KMS-11 (cell line): ENCODE measurements at regions not wholly inside any gene's neighbourhood (a gene's known extent, or its start where the extent isn't known, plus 50 kb on each side); places are given as distances from the start of the nearest gene placed in this dataset.

Experiments used
- H2AFZ ChIP-seq: fragments of 200-600 bp; sonication (generic); 2 replicates; pipeline ENCODE4 v1.6.1; 2016; ENCODE audit warnings: antibody characterized with exemption, mixed run types, low read depth
- H3K27ac ChIP-seq: fragments of 200-600 bp; sonication (generic); 2 replicates; pipeline ENCODE4 v1.6.1; 2016; ENCODE audit warnings: mild to moderate bottlenecking, mixed run types
- H3K27me3 ChIP-seq: fragments of 200-600 bp; sonication (generic); 2 replicates; pipeline ENCODE4 v1.6.1; 2017; ENCODE audit warnings: mild to moderate bottlenecking, low read depth, mixed run types, moderate library complexity; ENCODE audit not compliant: insufficient read depth
- H3K36me3 ChIP-seq: fragments of 200-600 bp; sonication (generic); 2 replicates; pipeline ENCODE4 v1.6.1; 2017; ENCODE audit warnings: mild to moderate bottlenecking, mixed run types; ENCODE audit not compliant: insufficient read depth
- H3K4me1 ChIP-seq: fragments of 200-600 bp; sonication (generic); 2 replicates; pipeline ENCODE4 v1.6.1; 2016; ENCODE audit warnings: mild to moderate bottlenecking, low read depth, mixed run types; ENCODE audit not compliant: poor library complexity, severe bottlenecking
- H3K4me2 ChIP-seq: fragments of 200-600 bp; sonication (generic); 2 replicates; pipeline ENCODE4 v1.7.0; 2016; ENCODE audit warnings: mild to moderate bottlenecking, mixed run types
- H3K4me3 ChIP-seq: fragments of 200-600 bp; sonication (generic); IDR thresholded peaks from 2 replicates; pipeline ENCODE4 v1.6.1; 2017; ENCODE audit warnings: low read depth, low read length, mixed read lengths; ENCODE audit not compliant: insufficient read depth
- H3K79me2 ChIP-seq: fragments of 200-600 bp; sonication (generic); 2 replicates; pipeline ENCODE4 v1.6.1; 2016; ENCODE audit warnings: low read depth, mixed run types; ENCODE audit not compliant: insufficient read depth
- H3K9ac ChIP-seq: fragments of 200-600 bp; sonication (generic); 2 replicates; pipeline ENCODE4 v1.6.1; 2016; ENCODE audit warnings: mild to moderate bottlenecking, mixed run types
- H4K20me1 ChIP-seq: fragments of 200-600 bp; sonication (generic); 2 replicates; pipeline ENCODE4 v1.6.1; 2016; ENCODE audit warnings: mild to moderate bottlenecking, mixed run types; ENCODE audit not compliant: insufficient read depth
- TF ChIP-seq, protein P1 (sequence below): fragments of 200-600 bp; sonication (generic); conservative IDR thresholded peaks from 2 replicates; pipeline ENCODE4 v1.6.1; 2017; ENCODE audit warnings: low read depth, mild to moderate bottlenecking, antibody characterized with exemption, low read length, moderate library complexity, mixed read lengths

DNA sequence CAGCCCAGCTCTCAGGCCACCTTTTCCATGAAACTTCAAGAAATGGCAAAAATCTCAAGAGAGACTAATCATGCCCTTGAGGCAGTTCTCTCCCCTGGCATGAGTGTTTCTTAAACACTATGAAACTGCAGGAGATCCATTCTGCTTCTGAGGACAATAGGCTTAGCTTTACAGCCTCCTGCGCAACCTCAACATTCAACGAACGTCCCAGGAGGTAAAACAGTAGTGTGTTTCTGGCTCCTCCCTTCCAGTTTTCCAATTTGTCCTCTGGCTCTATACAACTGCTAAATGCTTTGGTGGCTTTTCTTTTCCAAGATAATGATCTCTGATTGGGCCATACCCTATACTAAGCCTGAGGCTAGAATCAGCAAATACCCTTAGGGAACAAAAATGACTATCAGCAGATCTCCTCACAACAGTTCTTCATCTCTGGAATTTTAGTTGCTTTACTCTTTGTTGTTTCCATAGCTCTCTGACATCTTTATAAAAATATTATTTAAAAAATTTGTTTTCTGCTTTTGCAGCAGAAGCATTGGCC, 87.0 kb upstream of the FAT1 start:
- H3K9ac ChIP-seq, result no peak overlapping the region

DNA sequence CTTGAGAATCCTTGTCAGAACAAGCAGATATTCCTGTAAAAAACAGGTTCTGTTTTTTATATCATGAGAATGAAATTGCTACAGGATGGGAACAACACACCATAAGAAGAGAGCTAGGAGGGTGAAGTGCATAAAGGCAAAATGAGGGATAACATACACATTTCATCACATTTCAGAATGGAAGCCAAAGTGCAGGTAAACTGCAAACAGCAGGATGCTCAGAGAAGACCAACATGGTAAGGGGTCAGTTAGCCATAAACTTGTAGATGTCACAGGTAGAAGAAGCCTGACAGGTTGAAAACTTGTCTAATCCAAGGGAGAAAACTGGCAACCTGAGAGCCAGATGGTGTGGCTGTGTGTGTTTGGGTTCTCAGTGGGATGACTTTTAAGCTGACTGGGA, 88.9 kb upstream of the FAT1 start:
- Histone ChIP-seq H2AFZ (no peak overlapping the region), H3K27ac (no peak overlapping the region), H3K27me3 (no peaks in the 10 kb centered on the region), H3K4me2 (no peak overlapping the region), H3K4me1 (peaks cover 25% of the 10 kb centered on the region), H3K79me2 (no peaks in the 10 kb centered on the region), H3K36me3 (no peaks in the 10 kb centered on the region), H4K20me1 (no peaks in the 10 kb centered on the region), H3K9ac (no peak overlapping the region), H3K4me3 (no peak overlapping the region)
- TF ChIP-seq, protein P1, sequence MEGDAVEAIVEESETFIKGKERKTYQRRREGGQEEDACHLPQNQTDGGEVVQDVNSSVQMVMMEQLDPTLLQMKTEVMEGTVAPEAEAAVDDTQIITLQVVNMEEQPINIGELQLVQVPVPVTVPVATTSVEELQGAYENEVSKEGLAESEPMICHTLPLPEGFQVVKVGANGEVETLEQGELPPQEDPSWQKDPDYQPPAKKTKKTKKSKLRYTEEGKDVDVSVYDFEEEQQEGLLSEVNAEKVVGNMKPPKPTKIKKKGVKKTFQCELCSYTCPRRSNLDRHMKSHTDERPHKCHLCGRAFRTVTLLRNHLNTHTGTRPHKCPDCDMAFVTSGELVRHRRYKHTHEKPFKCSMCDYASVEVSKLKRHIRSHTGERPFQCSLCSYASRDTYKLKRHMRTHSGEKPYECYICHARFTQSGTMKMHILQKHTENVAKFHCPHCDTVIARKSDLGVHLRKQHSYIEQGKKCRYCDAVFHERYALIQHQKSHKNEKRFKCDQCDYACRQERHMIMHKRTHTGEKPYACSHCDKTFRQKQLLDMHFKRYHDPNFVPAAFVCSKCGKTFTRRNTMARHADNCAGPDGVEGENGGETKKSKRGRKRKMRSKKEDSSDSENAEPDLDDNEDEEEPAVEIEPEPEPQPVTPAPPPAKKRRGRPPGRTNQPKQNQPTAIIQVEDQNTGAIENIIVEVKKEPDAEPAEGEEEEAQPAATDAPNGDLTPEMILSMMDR, result no peak

More for the DNA sequence above, 87.0 kb upstream of the FAT1 start:
- H3K4me3 ChIP-seq, result no peak overlapping the region
- H3K4me2 ChIP-seq, result no peak overlapping the region
- H3K4me1 ChIP-seq, result peaks cover 25% of the 10 kb centered on the region
- H3K27me3 ChIP-seq, result no peaks in the 10 kb centered on the region
- TF ChIP-seq, protein P1, result no peak
- no peaks in the 10 kb centered on the region for H3K79me2 ChIP-seq
- H3K27ac ChIP-seq, result no peak overlapping the region
- no peaks in the 10 kb centered on the region for H4K20me1 ChIP-seq
- no peak overlapping the region for H2AFZ ChIP-seq
- no peaks in the 10 kb centered on the region for H3K36me3 ChIP-seq

DNA sequence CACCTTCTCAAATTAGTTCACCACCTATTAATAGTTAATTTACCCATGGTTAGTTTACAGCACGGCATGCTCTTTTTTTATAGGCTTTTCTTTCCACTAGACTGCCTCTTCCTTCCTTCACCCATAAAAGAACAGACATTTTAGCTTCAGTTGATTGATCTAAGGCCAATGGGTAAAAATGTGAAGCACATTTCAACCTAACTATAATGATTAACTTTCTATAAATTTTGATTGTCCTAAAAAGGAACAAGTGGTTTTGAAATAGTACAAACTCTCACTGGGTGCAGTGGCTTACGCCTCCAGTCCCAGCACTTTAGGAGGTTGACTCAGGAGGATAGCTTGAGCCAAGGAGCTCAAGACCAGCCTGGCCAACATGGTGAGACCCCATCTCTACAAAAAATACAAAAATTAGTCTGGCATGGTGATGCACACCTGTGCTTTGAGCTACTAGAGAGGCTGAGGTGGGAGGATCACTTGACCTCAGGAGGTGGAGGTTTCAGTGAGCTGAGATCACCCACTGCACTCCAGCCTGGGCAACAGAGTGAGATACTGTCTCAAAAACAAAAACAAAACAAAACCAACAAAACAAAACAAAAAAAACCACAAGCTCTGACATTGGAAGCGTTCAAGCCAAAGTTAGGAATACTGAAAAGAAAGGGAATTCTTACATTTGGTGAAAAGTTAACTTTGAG, 89.9 kb upstream of the FAT1 start:
- TF ChIP-seq, protein P1, result no peak
- Histone ChIP-seq H3K4me1 (peaks cover 30% of the 10 kb centered on the region), H2AFZ (no peak overlapping the region), H3K4me2 (no peak overlapping the region; the same call in 1 of the 2 replicates), H4K20me1 (no peaks in the 10 kb centered on the region), H3K27me3 (no peaks in the 10 kb centered on the region), H3K36me3 (no peaks in the 10 kb centered on the region), H3K27ac (no peak overlapping the region), H3K79me2 (no peaks in the 10 kb centered on the region), H3K9ac (no peak overlapping the region), H3K4me3 (no peak overlapping the region)

DNA sequence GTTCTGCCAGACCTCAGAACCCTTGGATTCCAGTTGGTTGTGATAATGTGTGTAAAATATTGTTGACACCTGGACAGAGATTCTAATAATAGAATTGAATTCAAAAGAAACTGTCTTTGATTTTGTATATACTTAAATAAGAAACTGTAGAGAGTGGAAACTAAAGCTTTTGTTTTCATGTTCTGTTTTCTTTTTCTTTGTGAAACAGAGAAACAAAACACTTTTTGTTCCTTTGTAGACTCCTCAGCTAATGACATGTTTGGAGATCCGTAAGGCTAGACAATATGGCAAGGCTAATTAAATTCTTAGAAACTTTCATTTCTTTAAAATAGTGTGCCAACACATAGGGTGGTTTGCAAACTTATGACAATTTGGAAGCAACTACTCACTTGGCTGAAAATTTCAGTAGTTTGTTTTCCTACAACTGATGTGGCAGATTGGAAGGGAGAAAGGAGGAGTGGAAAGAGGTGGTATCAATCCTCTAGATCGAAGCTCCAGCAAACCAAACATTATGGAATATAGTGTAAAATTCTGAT, 90.9 kb upstream of the FAT1 start:
- H3K27ac ChIP-seq, result peak overlapping the region; percentile 50; the same call in 1 of the 2 replicates
- H3K79me2 ChIP-seq, result no peaks in the 10 kb centered on the region
- no peaks in the 10 kb centered on the region for H3K36me3 ChIP-seq
- H3K4me2 ChIP-seq, result peak overlapping the region; percentile 41
- TF ChIP-seq, protein P1, result no peak
- H2AFZ ChIP-seq, result no peak overlapping the region
- H4K20me1 ChIP-seq, result no peaks in the 10 kb centered on the region
- H3K27me3 ChIP-seq, result no peaks in the 10 kb centered on the region
- no peak overlapping the region for H3K4me3 ChIP-seq
- H3K4me1 ChIP-seq, result peaks cover 30% of the 10 kb centered on the region
- H3K9ac ChIP-seq, result no peak overlapping the region
